Spleen (tissue), 11 donors: ENCODE measurements at regions not wholly inside any gene's neighbourhood (a gene's known extent, or its start where the extent isn't known, plus 50 kb on each side); places are given as distances from the start of the nearest gene placed in this dataset.

ENCODE experiments used
- DNase-seq: peaks from one replicate; pipeline ENCODE4 v3.0.0-alpha.2; 2020
- H3K27ac ChIP-seq, 8 donors: fragments of 200-600 bp; sonication (generic) in 7 of 8; 1 replicate in 4 of 8; 2 replicates in 4 of 8; pipeline versions ENCODE4 v1.5.0 to v1.8.0; 2016 to 2021; ENCODE audit warnings: inconsistent platforms in 4 of 8, mild to moderate bottlenecking in 4 of 8, moderate library complexity in 1 of 8
- H3K27me3 ChIP-seq, 7 donors: fragments of 200-600 bp; sonication (generic) in 6 of 7; replicated peaks in 1 of 7; 1 replicate in 4 of 7; 2 replicates in 3 of 7; pipeline versions ENCODE4 v1.5.0 to v1.8.0; 2016 to 2021; ENCODE audit warnings: inconsistent platforms in 3 of 7, mild to moderate bottlenecking in 1 of 7
- H3K36me3 ChIP-seq, 6 donors: fragments of 200-600 bp; sonication (generic) in 5 of 6; 1 replicate in 4 of 6; 2 replicates in 2 of 6; pipeline versions ENCODE4 v1.5.0 to v1.8.0; 2016 to 2021; ENCODE audit warnings: inconsistent platforms in 2 of 6
- H3K4me1 ChIP-seq, 6 donors: fragments of 200-600 bp; sonication (generic) in 5 of 6; 1 replicate in 3 of 6; 2 replicates in 3 of 6; pipeline versions ENCODE4 v1.5.0 to v1.8.0; 2016 to 2021; ENCODE audit warnings: inconsistent platforms in 3 of 6
- H3K4me3 ChIP-seq, 8 donors: fragments of 200-600 bp; sonication (generic) in 7 of 8; 1 replicate in 4 of 8; 2 replicates in 4 of 8; pipeline versions ENCODE4 v1.5.0 to v1.8.0; 2016 to 2021; ENCODE audit warnings: inconsistent platforms in 4 of 8, mild to moderate bottlenecking in 4 of 8, moderate library complexity in 2 of 8
- H3K9me3 ChIP-seq, 8 donors: fragments of 200-600 bp; sonication (generic) in 7 of 8; 1 replicate in 4 of 8; 2 replicates in 4 of 8; pipeline versions ENCODE4 v1.5.0 to v1.8.0; 2016 to 2021; ENCODE audit warnings: inconsistent platforms in 4 of 8
- CTCF ChIP-seq, 11 experiments: fragments of 200-600 bp in 7 of 11; fragments of 450-650 bp in 4 of 11; sonication (generic) in 4 of 11; IDR thresholded peaks in 8 of 11; conservative IDR thresholded peaks in 3 of 11; 1 replicate in 7 of 11; 2 replicates in 4 of 11; pipeline versions ENCODE4 v1.4.0 to v1.8.0; 2016 to 2021; ENCODE audit warnings: antibody characterized with exemption in 11 of 11, inconsistent platforms in 4 of 11, mild to moderate bottlenecking in 1 of 11
- POLR2A ChIP-seq, 3 donors: fragments of 450-650 bp; IDR thresholded peaks; one replicate each; pipeline ENCODE4 v1.5.1; 2017; ENCODE audit warnings: antibody characterized with exemption in 3 of 3, mild to moderate bottlenecking in 1 of 3
- POLR2AphosphoS5 ChIP-seq, 3 donors: sonication (generic); formaldehyde crosslinking; IDR thresholded peaks; one replicate each; pipeline ENCODE4 v1.5.1; 2017; ENCODE audit warnings: antibody characterized with exemption in 3 of 3
- WGBS, 5 donors: extraction: QIAGEN DNeasy Blood & Tissue Kit in 3 of 5; methylation state at CpG; one replicate each; pipeline versions ENCODE4 v1.1.5 to v1.1.7; 2013 to 2018; 5-methylcytosine and 5-hydroxymethylcytosine counted together
- intact Hi-C: fragments of 100-400 bp; cut with DNase I; formaldehyde crosslinking; loops from one replicate; pipeline ENCODE4 v1.15.0; 2023; ENCODE audit warnings: low total_unique reads
- donor health status: healthy with polysubstance abuse.
- donor health status: DM: no; HTN: no; CAD: no; lungs with moderate emphysema.
- donor health status: DM: no; HTN: no; CAD: no.
- donor health status: Bipolar disorder and iron deficiency.
- donor health status: healthy.
- donor health status: DM: no; HTN: no; CAD: no.
- donor health status: DM: yes; HTN: yes; CAD: no.

- H3K27me3 ChIP-seq, result no peaks in the 10 kb centered on the region
- intact Hi-C loops, result no loop called here
- no peak overlapping the region for H3K27ac ChIP-seq
- TF ChIP-seq POLR2AphosphoS5 (IDR thresholded peaks at IDR 0.05) (no peak), POLR2A (IDR thresholded peaks at IDR 0.05) (no peak), CTCF (IDR thresholded peaks at IDR 0.05 in 8 of 11, conservative IDR thresholded peaks at IDR 0.05 in 3 of 11) (no peak)
- no peak for DNase-seq
- no peaks in the 10 kb centered on the region for H3K36me3 ChIP-seq
- H3K9me3 ChIP-seq, result peaks cover 0 to 25% (median 0%) of the 10 kb centered on the region in 8 donors
- no peak overlapping the region for H3K4me3 ChIP-seq
- WGBS, 5 donors, result 86 to 98% (median 89%) methylated on average over 6 of the region's 6 CpGs
- no peaks in the 10 kb centered on the region for H3K4me1 ChIP-seq
Measured at GRCh38 chr5:3958389-3958788, 362.8 kb downstream of the IRX1 start.

- DNase-seq, result no peak
- WGBS, 5 donors, result 85 to 91% (median 88%) methylated on average over 19 of the region's 19 CpGs
- intact Hi-C loops, result no loop called here
Measured at GRCh38 chr5:3962113-3962512, 366.5 kb downstream of the IRX1 start.

GRCh38 chr5:3963652-3964051 is 368.0 kb downstream of the IRX1 start:
- Histone ChIP-seq H3K27ac (no peak overlapping the region), H3K4me1 (no peaks in the 10 kb centered on the region), H3K36me3 (no peaks in the 10 kb centered on the region), H3K4me3 (no peak overlapping the region), H3K9me3 (peaks cover 0 to 46% (median 19%) of the 10 kb centered on the region in 8 donors), H3K27me3 (no peaks in the 10 kb centered on the region)
- intact Hi-C loops, result no loop called here
- WGBS, 5 donors, result 69 to 83% (median 76%) methylated on average over 1 of the region's 1 CpG
- DNase-seq, result no peak
- no peak for TF ChIP-seq CTCF (IDR thresholded peaks at IDR 0.05 in 8 of 11, conservative IDR thresholded peaks at IDR 0.05 in 3 of 11)
- TF ChIP-seq POLR2AphosphoS5 (IDR thresholded peaks at IDR 0.05), result no peak
- TF ChIP-seq POLR2A (IDR thresholded peaks at IDR 0.05), result no peak

More at GRCh38 chr5:3962113-3962512, 366.5 kb downstream of the IRX1 start:
- Histone ChIP-seq H3K36me3 (no peaks in the 10 kb centered on the region), H3K4me3 (no peak overlapping the region), H3K4me1 (no peaks in the 10 kb centered on the region), H3K27me3 (no peaks in the 10 kb centered on the region), H3K9me3 (peaks cover 0 to 35% (median 4%) of the 10 kb centered on the region in 8 donors), H3K27ac (no peak overlapping the region)
- no peak for TF ChIP-seq POLR2AphosphoS5 (IDR thresholded peaks at IDR 0.05)
- no peak for TF ChIP-seq POLR2A (IDR thresholded peaks at IDR 0.05)
- TF ChIP-seq CTCF (IDR thresholded peaks at IDR 0.05 in 8 of 11, conservative IDR thresholded peaks at IDR 0.05 in 3 of 11), result no peak

GRCh38 chr5:3980156-3980555 is 384.5 kb downstream of the IRX1 start:
- Histone ChIP-seq H3K9me3 (peaks cover 3 to 29% (median 22%) of the 10 kb centered on the region in 8 donors), H3K27me3 (no peaks in the 10 kb centered on the region), H3K4me3 (no peak overlapping the region), H3K36me3 (no peaks in the 10 kb centered on the region), H3K27ac (no peak overlapping the region), H3K4me1 (no peaks in the 10 kb centered on the region)
- no peak for DNase-seq
- 50 to 60% (median 58%) methylated on average over 6 of the region's 6 CpGs for WGBS, 5 donors
- TF ChIP-seq CTCF (IDR thresholded peaks at IDR 0.05 in 8 of 11, conservative IDR thresholded peaks at IDR 0.05 in 3 of 11), result no peak
- TF ChIP-seq POLR2AphosphoS5 (IDR thresholded peaks at IDR 0.05), result no peak
- no peak for TF ChIP-seq POLR2A (IDR thresholded peaks at IDR 0.05)
- intact Hi-C loops, result no loop called here
